Esophagus (tissue), 2 donors: ENCODE measurements at regions not wholly inside any gene's neighbourhood (a gene's known extent, or its start where the extent isn't known, plus 50 kb on each side); places are given as distances from the start of the nearest gene placed in this dataset.

Source experiments
- H3K27ac ChIP-seq, 2 donors: one replicate each; pipeline ENCODE4 v1.5.1; 2013; ENCODE audit warnings: low read depth in 2 of 2, mild to moderate bottlenecking in 2 of 2, inconsistent platforms in 1 of 2, low read length in 1 of 2, moderate library complexity in 1 of 2
- H3K27me3 ChIP-seq, 2 donors: one replicate each; pipeline ENCODE4 v1.6.1; 2013; ENCODE audit warnings: low read length in 2 of 2, control low read depth in 1 of 2, mild to moderate bottlenecking in 1 of 2; ENCODE audit not compliant: insufficient read depth in 2 of 2, control insufficient read depth in 1 of 2
- H3K36me3 ChIP-seq, 2 donors: one replicate each; pipeline ENCODE4 v1.6.1; 2013; ENCODE audit warnings: low read length in 1 of 2; ENCODE audit not compliant: control insufficient read depth in 2 of 2, insufficient read depth in 2 of 2
- H3K4me1 ChIP-seq, 2 donors: one replicate each; pipeline ENCODE4 v1.6.1; 2013; ENCODE audit warnings: low read length in 1 of 2; ENCODE audit not compliant: control insufficient read depth in 2 of 2, insufficient read depth in 2 of 2
- H3K4me3 ChIP-seq, 2 donors: one replicate each; pipeline ENCODE4 v1.5.1; 2013; ENCODE audit warnings: low read length in 2 of 2, mild to moderate bottlenecking in 2 of 2, low read depth in 1 of 2, moderate library complexity in 1 of 2
- H3K9me3 ChIP-seq, 2 donors: one replicate each; pipeline ENCODE4 v1.6.1; 2013; ENCODE audit warnings: mild to moderate bottlenecking in 2 of 2, low read depth in 1 of 2, low read length in 1 of 2, moderate library complexity in 1 of 2; ENCODE audit not compliant: control insufficient read depth in 2 of 2, insufficient read depth in 1 of 2
- WGBS, 2 donors: extraction: QIAGEN DNeasy Blood & Tissue Kit; methylation state at CpG; one replicate each; pipeline ENCODE4 v1.1.7; 2013; 5-methylcytosine and 5-hydroxymethylcytosine counted together
- donor health status: healthy with polysubstance abuse.
- donor health status: Bipolar disorder and iron deficiency.

GRCh38 chr9:107710953-107711352, 221.4 kb upstream of the KLF4 start:
- H3K9me3 ChIP-seq, result no peaks in the 10 kb centered on the region
- no peaks in the 10 kb centered on the region for H3K36me3 ChIP-seq
- WGBS, 2 donors, result 56 to 57% methylated on average over 2 of the region's 2 CpGs
- H3K27me3 ChIP-seq, result no peaks in the 10 kb centered on the region
- H3K4me1 ChIP-seq, result no peaks in the 10 kb centered on the region
- H3K4me3 ChIP-seq, result no peak overlapping the region
- no peak overlapping the region for H3K27ac ChIP-seq

- Histone ChIP-seq H3K36me3 (no peaks in the 10 kb centered on the region), H3K4me3 (no peak overlapping the region), H3K9me3 (no peaks in the 10 kb centered on the region), H3K27me3 (no peaks in the 10 kb centered on the region), H3K27ac (no peak overlapping the region), H3K4me1 (no peaks in the 10 kb centered on the region)
- WGBS, 2 donors, result 43 to 64% methylated on average over 1 of the region's 1 CpG
These were observed 221.0 kb upstream of the KLF4 start for GRCh38 chr9:107710546-107710945.

- no peak overlapping the region for H3K4me3 ChIP-seq
- no peaks in the 10 kb centered on the region for H3K36me3 ChIP-seq
- H3K27ac ChIP-seq, result no peak overlapping the region
- no peaks in the 10 kb centered on the region for H3K4me1 ChIP-seq
- no peaks in the 10 kb centered on the region for H3K9me3 ChIP-seq
- WGBS, 2 donors, result 94% methylated on average over 2 of the region's 2 CpGs
- no peaks in the 10 kb centered on the region for H3K27me3 ChIP-seq
These were observed 219.2 kb upstream of the KLF4 start for GRCh38 chr9:107708791-107709190.

- 86% methylated on average over 7 of the region's 7 CpGs for WGBS, 2 donors
- no peak overlapping the region for H3K27ac ChIP-seq
- no peaks in the 10 kb centered on the region for H3K36me3 ChIP-seq
- H3K4me1 ChIP-seq, result no peaks in the 10 kb centered on the region
- no peaks in the 10 kb centered on the region for H3K27me3 ChIP-seq
- no peaks in the 10 kb centered on the region for H3K9me3 ChIP-seq
- no peak overlapping the region for H3K4me3 ChIP-seq
These were observed 218.4 kb upstream of the KLF4 start for GRCh38 chr9:107707915-107708441.

GRCh38 chr9:107707428-107707837, 217.9 kb upstream of the KLF4 start:
- no peaks in the 10 kb centered on the region for H3K4me1 ChIP-seq
- H3K4me3 ChIP-seq, result no peak overlapping the region
- no peaks in the 10 kb centered on the region for H3K36me3 ChIP-seq
- no peak overlapping the region for H3K27ac ChIP-seq
- H3K27me3 ChIP-seq, result no peaks in the 10 kb centered on the region
- no peaks in the 10 kb centered on the region for H3K9me3 ChIP-seq
- WGBS, 2 donors, result 49 to 79% methylated on average over 6 of the region's 6 CpGs

- Histone ChIP-seq H3K36me3 (no peaks in the 10 kb centered on the region), H3K4me3 (no peak overlapping the region), H3K27me3 (no peaks in the 10 kb centered on the region), H3K27ac (no peak overlapping the region), H3K4me1 (no peaks in the 10 kb centered on the region), H3K9me3 (no peaks in the 10 kb centered on the region)
- 82 to 92% methylated on average over 3 of the region's 3 CpGs for WGBS, 2 donors
These were observed 217.3 kb upstream of the KLF4 start for GRCh38 chr9:107706701-107707427.

- Histone ChIP-seq H3K9me3 (no peaks in the 10 kb centered on the region), H3K36me3 (no peaks in the 10 kb centered on the region), H3K27ac (no peak overlapping the region), H3K4me1 (peaks cover 0 to 2% of the 10 kb centered on the region in 2 donors), H3K27me3 (no peaks in the 10 kb centered on the region), H3K4me3 (no peak overlapping the region)
- 58 to 74% methylated on average over 3 of the region's 3 CpGs for WGBS, 2 donors
These were observed 216.0 kb upstream of the KLF4 start for GRCh38 chr9:107705521-107705920.

GRCh38 chr9:107704774-107705173, 215.2 kb upstream of the KLF4 start:
- peaks cover 0 to 2% of the 10 kb centered on the region in 2 donors for H3K4me1 ChIP-seq
- no peak overlapping the region for H3K27ac ChIP-seq
- WGBS, 2 donors, result 67 to 79% methylated on average over 1 of the region's 1 CpG
- H3K4me3 ChIP-seq, result no peak overlapping the region
- no peaks in the 10 kb centered on the region for H3K27me3 ChIP-seq
- no peaks in the 10 kb centered on the region for H3K36me3 ChIP-seq
- H3K9me3 ChIP-seq, result no peaks in the 10 kb centered on the region

- Histone ChIP-seq H3K27me3 (no peaks in the 10 kb centered on the region), H3K4me1 (peaks cover 0 to 2% of the 10 kb centered on the region in 2 donors), H3K9me3 (no peaks in the 10 kb centered on the region), H3K36me3 (no peaks in the 10 kb centered on the region), H3K27ac (no peak overlapping the region), H3K4me3 (no peak overlapping the region)
These were observed 214.1 kb upstream of the KLF4 start for GRCh38 chr9:107703651-107704050.

- Histone ChIP-seq H3K27me3 (no peaks in the 10 kb centered on the region), H3K4me1 (peaks cover 0 to 5% of the 10 kb centered on the region in 2 donors), H3K4me3 (no peak overlapping the region), H3K9me3 (no peaks in the 10 kb centered on the region), H3K36me3 (no peaks in the 10 kb centered on the region), H3K27ac (no peak overlapping the region)
- 41 to 54% methylated on average over 5 of the region's 5 CpGs for WGBS, 2 donors
These were observed 211.3 kb upstream of the KLF4 start for GRCh38 chr9:107700847-107701246.
